Jurkat, Clone E6-1 (cell line): ENCODE measurements at regions not wholly inside any gene's neighbourhood (a gene's known extent, or its start where the extent isn't known, plus 50 kb on each side); places are given as distances from the start of the nearest gene placed in this dataset.

Source experiments
- DNase-seq: peaks from one replicate; pipeline ENCODE4 v3.0.0-alpha.2; 2011; ENCODE audit warnings: low read depth, low spot score
- H3K4me3 ChIP-seq: 2 replicates; pipeline ENCODE4 v1.5.1; 2011; ENCODE audit warnings: mild to moderate bottlenecking, low read length, control low read depth, moderate library complexity

GRCh38 chr2:196336207-196336606, 164.8 kb upstream of the STK17B start:
- DNase-seq, result no peak
- H3K4me3 ChIP-seq, result no peak overlapping the region

DNA sequence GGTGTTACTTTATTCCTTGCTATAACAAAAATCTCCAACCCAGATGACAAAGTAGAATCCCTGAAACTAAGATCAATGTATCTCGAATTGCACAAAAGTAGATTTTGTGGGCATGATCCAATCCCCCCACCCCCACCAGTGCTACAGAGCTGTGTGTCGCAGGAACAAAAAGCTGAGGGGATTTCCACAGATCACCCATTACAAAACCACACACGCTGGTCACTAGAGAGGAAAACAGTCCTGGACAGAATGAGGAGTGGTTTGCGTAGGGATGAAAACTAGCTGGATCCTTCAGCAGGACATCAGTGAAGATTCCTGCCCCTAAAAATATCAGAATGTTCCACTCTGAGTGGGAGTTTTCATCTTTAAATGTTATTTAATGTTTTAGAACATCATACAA, 165.3 kb upstream of the STK17B start:
- DNase-seq, result no peak
- H3K4me3 ChIP-seq, result no peak overlapping the region

GRCh38 chr2:196337208-196337953, 166.0 kb upstream of the STK17B start:
- DNase-seq, result peak; percentile 26
- no peak overlapping the region for H3K4me3 ChIP-seq

DNA sequence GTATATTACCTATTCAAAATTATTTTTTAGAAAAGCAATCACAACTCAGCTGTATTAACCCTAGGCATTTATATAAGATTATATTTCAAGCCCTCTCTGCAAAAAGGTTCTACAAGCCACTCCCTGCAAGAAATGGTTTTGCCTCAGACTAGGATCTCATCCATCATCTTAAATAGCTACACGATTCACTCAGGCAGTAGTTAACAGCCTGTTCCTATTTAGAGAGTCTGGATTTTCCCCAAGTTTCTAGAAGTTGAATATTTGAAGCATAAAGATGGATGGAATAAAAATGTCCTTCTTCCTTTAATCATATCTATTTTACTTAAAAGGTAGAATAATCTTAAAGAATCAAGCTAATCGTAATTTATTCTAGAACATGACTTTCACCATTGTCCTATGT, 167.1 kb upstream of the STK17B start:
- no peak overlapping the region for H3K4me3 ChIP-seq
- no peak for DNase-seq

DNA sequence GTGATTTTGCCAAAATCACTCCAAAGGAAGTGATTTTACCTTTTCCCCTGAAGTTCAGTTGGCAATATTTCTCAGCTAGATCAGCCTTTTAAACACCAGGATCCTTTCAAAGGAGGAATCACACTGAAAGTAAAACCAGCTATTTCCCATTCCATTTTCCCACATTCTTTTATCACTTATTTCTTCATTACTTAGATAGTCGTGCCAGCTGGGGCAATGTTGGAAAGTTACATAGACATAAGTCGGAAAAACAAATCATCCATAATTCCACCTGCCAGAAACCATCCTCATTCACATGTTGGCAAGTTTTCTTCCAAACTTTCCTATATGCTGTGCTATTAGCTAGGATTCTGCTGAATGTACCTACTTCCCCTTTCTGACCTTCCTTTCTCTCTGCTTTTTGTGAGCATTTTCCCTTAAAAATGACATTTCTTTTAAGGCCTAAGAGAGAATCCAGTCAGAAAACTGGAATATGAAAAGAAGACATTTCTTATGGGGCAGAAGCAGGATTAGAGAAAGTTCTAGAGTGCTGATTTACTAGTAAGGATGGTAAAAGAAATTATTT, 170.0 kb upstream of the STK17B start:
- no peak for DNase-seq
- no peak overlapping the region for H3K4me3 ChIP-seq

- H3K4me3 ChIP-seq, result no peak overlapping the region
- no peak for DNase-seq
Measured at GRCh38 chr2:196344397-196344796, 173.0 kb upstream of the STK17B start.

- DNase-seq, result no peak
Measured at GRCh38 chr2:196353717-196354116, 182.3 kb upstream of the STK17B start.

DNA sequence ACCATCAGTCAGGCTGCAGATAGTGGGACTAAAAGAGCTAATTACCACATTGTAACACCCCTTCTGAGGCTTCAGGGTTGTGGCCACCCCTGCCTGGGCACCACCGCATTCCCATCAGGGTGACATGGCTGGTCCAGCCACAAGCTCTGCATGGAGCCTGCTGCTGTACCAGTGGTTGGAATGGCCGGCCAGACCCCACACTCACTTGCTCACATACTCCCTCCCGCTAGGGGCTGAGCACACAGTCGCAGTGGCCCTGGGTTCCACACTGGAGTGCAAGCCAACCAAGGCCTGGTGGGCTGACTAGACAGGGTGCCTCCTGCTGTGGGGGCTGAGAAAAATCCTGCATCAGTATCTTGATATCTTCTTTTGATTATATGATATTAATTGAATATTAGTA, 182.8 kb upstream of the STK17B start:
- no peak overlapping the region for H3K4me3 ChIP-seq
- no peak for DNase-seq

More at GRCh38 chr2:196353717-196354116, 182.3 kb upstream of the STK17B start:
- H3K4me3 ChIP-seq, result no peak overlapping the region

DNA sequence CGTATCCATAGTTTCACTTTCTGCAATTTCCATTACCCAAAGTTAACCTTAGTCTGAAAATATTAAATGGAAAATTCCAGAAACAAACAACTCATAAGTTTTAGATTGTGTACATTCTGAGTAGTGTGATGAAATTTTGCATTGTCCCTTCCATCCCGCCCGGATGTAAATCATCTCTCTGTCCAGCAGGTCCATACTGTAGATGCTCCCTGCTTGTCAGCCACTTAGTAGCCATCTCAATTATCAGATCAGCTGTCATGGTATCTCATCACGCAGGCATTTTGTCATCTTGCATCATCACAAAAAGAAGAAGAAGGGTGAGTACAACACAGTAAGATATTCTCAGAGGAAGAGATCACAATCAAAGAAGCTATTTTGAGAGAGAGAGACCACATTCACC, 185.0 kb upstream of the STK17B start:
- H3K4me3 ChIP-seq, result no peak overlapping the region
- no peak for DNase-seq

- no peak for DNase-seq
Measured at GRCh38 chr2:196360650-196361049, 189.3 kb upstream of the STK17B start.

DNA sequence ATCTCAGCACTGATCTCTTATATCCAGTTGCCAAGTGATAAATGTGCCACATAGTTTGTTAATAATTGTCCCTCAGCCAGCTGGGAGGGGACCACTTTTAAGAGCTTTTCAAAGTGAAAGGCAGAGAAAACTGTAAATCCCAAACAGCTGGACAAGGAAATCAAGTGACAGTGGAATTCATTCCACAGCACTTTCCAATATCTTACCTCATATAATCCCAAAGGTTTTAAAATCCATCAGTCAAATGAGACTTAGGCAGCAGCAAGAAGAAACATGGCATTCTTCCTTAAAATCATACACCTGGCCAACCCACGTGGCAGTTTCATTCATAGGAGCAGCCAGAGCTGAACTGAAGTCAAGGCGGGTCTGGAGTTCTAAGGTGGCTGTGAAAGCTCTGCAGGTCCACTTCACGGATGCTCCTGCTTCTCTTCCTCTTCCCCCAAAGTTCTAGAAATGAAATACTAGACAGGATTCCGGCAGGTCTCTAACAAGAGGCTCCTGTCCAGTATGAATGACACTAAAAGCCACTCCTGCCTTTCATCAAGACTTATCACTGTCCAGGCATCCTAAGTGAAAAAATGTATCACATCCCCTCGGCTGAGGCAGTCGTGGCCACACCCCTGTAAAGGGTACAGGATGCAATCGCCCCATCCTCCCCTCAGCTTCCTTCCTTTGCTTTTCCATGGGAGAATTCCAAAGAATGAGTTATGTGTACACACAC, 190.4 kb upstream of the STK17B start:
- no peak overlapping the region for H3K4me3 ChIP-seq
- DNase-seq, result no peak

More at GRCh38 chr2:196360650-196361049, 189.3 kb upstream of the STK17B start:
- no peak overlapping the region for H3K4me3 ChIP-seq

DNA sequence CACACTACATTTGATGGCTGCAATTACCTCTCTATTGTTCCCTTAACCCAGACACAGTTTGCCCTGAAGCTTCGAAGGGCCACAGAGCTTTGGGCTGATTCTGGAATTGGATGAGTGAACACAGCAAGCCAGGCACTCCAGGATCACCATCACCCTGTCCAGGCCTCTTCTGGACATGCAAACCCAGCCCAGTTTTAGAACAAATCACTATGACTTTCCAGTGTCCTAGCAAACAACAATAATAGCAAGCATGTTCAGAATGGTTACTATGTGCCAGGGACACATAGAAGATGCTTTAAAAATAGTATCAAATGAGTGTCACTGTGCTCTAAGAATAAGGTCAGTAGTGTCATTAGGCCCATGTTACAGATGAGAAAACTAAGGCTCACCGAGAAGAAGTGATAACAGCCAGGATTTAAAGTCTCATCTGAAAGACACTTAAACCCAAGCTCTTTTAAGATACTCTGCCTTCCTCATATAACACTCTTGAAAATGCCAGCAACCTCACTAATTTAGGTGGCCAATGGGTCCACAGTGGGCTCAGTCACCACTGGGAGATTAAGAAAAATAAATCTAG, 191.7 kb upstream of the STK17B start:
- no peak overlapping the region for H3K4me3 ChIP-seq
- DNase-seq, result no peak

DNA sequence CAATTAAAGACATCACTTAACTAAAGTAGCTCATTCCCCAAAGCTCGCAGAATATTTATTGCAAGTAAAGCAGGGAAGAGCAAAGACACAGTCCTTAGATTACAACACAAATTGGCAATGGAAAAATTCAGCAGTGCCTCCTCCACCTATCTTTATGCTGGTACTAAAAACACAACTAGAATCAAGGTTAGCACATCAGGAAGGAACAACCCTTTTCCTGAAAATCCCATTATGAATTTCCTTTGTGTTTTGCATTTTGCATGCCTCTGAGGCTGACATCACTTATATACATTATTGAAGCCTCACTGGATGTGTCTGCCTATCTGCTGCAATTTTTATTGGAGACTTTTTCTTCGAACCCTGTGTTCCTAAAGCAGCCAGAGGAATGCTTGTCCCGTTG, 193.8 kb upstream of the STK17B start:
- DNase-seq, result no peak

DNA sequence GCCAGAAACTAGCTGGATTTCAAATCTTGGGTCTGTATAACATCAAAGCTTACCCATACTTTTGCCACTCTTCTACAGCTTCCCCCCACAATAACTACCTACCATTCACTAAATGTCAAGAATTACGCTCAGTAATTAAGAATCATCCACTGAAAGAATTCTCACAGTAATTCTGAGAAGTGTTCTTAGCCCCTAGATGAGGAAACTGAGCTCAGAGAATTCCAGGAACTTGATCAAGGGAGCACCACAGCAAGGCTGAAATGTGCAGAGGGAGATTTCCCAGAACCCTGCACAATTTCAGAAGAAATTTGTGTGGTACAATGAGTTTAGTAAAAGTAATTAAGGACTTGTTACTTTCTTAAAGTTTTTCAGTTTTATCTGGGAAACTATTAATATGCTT, 194.5 kb upstream of the STK17B start:
- H3K4me3 ChIP-seq, result no peak overlapping the region
- DNase-seq, result no peak

More for the DNA sequence above, 193.8 kb upstream of the STK17B start:
- H3K4me3 ChIP-seq, result no peak overlapping the region

DNA sequence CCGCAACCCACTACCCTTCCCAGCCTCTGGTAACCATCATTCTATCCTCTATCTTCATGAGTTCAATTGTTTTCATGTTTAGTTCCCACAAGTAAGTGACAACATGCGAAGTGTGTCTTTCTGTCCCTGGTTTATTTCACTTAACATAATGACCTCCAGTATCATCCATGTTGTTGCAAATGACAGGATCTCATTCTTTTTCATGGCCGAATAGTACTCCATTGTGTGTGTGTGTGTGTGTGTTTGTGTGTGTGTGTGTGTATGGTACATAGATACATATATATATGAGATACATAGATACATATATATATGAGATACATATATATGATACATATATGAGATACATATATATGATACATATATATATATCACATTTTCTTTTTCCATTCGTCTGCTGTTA, 196.3 kb upstream of the STK17B start:
- DNase-seq, result no peak
- no peak overlapping the region for H3K4me3 ChIP-seq

- no peak overlapping the region for H3K4me3 ChIP-seq
- DNase-seq, result no peak
Measured at GRCh38 chr2:196368546-196369225, 197.3 kb upstream of the STK17B start.

- no peak overlapping the region for H3K4me3 ChIP-seq
- DNase-seq, result no peak
Measured at GRCh38 chr2:196369967-196370366, 198.6 kb upstream of the STK17B start.

- DNase-seq, result no peak
- H3K4me3 ChIP-seq, result no peak overlapping the region
Measured at GRCh38 chr2:196370381-196370780, 199.0 kb upstream of the STK17B start.

GRCh38 chr2:196372276-196372809, 201.0 kb upstream of the STK17B start:
- H3K4me3 ChIP-seq, result no peak overlapping the region
- no peak for DNase-seq
